Suppressor macrophage (primary cell): ENCODE measurements at regions not wholly inside any gene's neighbourhood (a gene's known extent, or its start where the extent isn't known, plus 50 kb on each side); places are given as distances from the start of the nearest gene placed in this dataset.
"Not testable (repeated sequence)": the region's sequence is repeated elsewhere in the genome, so short reads cannot be mapped to it uniquely, and the experiment has no call there.

Source experiments
- DNase-seq, 4 experiments: peaks; one replicate each; pipeline ENCODE4 v3.0.0-alpha.2; 2020 to 2022

DNA sequence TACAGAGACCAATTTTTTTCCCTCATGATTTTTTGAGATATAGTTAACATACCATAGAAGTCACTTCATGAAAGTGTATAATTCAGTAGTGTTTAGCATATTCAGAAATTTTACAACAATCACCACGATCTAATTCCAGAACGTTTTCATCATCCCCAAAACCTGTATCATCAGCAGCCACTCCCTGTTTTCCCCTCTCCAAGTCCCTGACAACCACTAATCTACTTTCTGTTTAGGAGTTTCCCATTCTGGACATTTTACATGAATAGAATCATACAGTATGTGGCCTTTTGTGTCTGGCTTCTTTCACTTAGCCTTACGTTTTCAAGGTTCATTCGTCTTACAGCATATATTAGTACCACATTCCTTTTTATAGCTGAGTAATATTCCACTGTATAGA, 204.2 kb upstream of the PLD5 start:
- no peak for DNase-seq

DNA sequence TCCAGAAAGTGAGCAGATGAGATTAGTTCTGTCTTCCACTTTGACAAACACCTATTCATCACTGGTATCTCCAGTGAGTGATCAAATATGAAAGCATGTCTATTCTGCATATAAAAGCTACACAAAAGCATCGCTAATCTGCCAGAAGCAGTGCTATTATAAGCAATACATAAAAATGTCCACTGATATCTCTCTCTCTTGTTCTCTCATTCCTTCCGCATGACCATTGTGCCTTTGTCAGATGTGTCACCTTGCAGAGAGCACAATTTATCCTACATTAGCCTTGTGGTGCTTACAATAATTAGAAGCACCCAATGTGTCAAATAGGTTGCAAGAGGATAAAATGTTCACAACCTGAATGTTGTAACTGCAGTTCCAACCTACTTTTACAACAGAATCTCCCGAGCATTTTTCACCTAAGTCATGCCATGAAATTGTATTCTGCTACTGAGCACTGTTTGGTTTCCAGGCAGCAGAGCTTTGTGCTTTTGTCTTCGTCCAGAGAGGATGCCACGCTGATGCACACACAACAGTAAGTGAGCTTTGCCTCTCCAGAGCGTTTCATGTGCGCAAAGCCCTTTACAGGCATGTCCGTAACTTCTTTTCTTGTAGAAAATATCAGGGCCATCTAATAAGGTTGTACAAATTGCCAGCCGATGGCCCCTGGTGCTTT, 198.7 kb upstream of the PLD5 start:
- DNase-seq: no peak

DNA sequence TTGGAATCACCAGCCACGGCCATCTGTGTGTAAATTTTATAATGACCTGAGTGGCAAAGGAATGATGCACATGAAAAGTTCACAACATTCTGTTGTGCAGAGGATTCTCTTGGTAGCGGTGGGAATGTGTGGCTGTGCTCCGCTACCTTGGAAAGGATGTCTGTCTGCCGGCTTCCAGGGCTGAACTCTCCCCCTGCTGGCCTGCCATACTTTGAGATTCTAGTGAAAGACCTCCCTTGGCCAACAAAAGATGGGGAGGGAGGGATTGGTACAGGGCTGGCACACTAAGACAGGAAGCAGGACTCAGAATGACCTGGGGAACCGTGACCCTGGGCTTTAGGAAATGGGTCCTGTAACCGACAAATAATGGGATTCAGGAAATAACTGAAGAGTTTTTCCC, 194.5 kb upstream of the PLD5 start:
- no peak for DNase-seq

DNA sequence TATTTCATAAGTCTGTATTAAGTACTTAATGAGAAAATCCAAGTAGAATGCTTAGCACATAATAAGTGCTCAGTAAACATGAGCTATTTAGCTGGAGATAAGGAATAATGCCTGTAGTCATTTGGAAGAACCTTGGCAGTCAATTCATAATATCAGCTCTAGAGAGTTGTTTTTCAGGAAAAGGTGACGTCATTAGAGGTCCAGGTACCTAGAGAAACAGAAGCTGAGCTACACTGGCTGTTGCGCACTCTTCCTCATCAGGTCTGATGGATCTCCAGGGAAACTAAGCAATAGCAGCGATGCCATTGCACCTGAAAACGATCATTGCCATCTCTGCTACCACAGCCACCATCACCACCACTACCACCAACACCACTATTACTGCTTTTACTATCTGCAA, 187.8 kb upstream of the PLD5 start:
- no peak for DNase-seq

DNA sequence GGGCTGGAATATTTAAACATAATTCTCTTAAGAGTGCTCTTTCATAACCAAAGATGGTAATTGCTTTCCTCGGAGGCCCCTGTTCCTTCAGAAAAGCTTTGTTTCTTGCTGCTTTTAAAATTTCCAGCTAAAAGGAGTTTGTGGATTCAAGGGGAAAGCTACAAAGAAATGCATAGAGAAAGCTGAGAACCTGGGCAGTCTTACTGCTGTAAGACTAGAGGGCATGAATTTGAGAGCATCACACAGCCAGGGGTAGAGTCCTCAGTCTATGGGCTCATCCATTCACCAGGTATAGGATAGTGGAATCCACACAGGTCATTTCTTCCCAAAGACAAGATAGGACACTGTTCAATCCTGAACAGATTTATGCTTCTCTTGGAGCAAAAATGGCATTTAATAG, 186.3 kb upstream of the PLD5 start:
- no peak for DNase-seq

DNA sequence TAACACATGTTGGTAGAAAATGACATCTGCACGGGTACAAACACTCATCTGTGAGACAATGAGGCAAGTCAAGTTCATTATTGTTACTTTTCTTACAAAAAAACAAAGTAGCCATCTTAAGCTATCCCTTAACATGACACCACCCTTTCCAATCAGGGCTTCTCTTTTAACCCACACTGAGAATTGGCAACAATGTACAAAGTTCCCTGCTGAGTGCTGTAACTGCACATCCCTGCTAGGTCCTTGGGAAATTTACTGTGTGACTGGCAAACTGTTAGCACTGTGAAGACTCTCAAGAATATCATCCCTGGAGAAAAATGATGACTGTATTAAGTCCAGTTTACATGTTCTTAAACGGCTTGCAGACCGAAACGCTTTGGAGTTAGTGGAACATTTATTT, 185.8 kb upstream of the PLD5 start:
- no peak for DNase-seq

DNA sequence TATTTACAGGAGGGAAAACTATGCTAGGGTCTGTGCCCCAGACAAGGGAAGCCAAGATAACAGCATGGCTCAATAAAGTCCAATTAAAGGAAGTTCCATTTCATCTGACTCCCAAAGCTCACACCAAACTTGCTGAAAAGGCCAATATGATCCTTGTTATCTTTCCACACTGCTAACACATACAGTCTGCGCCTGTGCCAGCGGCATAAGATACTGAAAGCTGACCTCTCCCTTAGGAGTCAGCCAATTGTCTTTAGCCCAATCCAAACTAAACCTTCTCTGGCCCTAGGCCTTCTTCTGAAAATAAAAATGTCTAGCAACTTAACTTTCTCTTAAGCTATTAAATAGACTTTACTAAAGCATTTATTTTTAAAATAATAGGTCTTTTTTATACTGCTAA, 179.0 kb upstream of the PLD5 start:
- DNase-seq: no peak

DNA sequence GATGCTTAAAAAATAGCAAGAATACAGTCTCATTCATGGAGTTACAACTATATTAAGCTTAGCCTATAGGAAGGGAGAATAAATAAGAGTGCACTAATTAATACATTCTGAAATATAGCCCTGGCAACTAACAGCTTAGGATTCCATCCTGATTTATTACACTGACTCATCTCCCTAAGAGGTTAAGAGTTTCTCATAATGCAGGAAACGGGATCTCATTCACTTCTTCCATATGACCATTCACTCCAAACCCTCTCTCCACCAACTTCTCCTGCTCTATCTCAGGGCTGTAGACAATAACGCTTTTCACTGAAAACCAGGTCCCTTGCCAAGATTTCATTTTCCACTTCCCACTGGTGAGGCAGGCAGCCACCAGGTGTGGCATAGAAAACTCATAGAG, 168.5 kb upstream of the PLD5 start:
- DNase-seq: no peak

DNA sequence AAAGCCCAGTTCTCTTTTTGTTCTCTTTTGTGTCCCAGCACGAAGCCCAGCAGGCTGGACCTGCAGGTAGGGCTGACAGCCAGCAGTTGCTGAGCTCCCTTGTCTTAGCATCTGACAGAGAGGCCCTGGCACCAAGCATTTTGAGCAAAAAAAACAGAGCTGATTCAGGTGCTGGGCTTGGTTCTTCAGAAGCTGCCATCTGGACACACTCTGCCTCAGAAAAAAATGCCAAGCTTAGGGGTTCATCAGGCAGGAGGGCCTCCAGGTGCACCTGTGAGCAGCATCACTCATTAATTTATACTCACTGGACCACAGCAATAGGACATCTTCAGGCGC, 167.1 kb upstream of the PLD5 start:
- no peak for DNase-seq

DNA sequence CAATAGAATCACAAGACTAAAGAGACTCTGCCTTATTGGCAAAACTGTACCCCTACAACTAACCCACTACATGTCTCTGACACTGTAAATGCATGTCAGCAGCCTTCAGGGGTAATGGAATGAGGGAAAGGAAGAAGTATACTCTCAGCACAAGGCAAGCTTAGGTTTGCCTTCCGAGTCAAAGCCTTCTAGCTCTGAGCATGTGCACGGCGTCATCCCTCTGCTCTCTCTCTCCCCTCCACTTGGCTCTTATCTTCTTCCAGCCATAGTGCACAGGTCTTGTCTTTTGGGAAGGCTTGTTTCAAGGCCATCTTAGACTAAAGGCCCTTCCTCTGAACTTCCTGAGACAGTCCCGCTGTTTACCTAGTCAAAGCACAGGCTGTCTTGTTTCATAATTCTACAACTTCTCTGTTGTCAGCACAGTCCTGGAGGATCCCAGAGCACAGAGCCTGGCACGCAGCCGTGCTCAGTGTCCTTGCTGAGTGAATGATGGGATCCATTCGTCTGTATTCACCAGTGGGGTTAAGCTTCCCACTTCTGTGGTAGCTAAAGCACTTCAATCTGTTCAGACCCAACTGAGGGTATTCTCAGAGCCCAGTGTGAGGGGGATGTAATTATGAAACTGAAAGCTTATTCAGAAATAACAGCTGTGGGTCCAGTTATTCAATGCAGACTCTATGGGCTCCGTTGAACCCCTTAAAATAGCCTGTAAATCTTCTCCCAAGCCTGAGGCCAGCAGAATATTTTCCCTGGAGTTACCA, 166.5 kb upstream of the PLD5 start:
- DNase-seq: no peak

DNA sequence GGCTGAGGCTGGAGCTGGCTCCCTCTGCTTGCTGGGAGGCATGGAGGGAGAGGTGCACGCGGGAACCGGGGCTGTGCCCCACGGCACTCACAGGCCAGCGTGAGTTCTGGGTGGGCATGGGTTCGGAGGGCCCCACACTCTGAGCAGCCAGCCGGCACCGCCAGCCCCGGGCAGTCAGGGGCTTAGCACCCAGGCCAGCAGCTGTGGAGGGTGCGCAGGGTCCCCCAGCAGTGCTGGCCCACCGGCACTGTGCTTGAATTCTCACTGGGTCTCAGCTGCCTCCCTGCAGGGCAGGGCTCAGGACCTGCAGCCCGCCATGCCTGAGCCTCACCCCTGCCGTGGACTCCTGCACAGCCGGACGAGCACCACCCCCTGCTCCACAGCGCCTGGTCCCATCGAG, 164.9 kb upstream of the PLD5 start:
- no peak for DNase-seq

DNA sequence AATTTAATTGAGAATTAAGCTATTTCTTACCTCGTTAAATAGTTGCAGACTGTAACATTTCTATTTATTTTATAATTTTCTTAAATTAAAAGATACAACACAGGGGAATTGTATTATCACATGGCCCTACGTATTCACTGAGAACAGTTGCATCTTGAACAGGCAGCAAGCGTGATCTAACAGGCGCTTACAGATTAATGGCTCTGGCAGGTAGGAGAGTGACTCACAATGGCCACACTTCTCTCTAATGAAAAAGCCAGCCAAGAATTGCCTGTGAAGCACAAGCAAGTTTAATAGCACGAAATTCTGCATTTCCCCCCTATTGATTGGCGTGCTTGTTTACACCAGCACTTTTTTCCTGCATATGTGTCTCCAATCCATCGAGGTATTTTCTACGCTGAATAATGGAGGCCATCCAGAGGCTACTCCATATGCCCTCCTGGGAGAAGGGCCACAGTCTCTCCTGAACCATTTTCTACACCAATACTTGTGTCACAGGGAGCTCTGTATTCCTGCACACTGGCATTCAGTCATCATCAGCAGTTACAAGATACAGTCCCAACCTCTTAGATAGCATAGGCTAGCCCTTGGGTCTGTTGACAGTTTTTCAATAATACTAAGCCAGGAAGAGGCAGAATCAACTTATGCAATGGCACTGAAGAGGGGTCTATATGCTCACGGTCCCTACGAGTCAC, 150.6 kb upstream of the PLD5 start:
- DNase-seq: no peak

DNA sequence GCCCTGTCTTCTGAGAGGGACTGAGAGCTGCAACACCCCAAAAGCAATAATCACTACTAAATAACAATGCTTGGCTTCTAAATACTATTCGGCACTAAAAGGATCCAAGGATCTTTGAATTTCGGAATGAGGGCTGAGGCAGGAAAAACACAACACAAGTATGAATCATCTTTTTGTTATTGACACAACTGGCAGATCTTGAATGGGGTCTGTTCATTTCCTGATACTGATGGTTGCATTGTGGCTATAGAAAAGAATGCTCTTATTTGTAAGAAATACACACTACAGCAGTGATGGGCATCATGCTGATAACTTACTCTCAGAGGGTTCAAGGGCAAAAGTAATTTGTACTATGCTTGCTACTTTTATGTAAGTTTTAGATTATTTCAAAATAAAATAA, 149.2 kb upstream of the PLD5 start:
- DNase-seq: no peak

DNA sequence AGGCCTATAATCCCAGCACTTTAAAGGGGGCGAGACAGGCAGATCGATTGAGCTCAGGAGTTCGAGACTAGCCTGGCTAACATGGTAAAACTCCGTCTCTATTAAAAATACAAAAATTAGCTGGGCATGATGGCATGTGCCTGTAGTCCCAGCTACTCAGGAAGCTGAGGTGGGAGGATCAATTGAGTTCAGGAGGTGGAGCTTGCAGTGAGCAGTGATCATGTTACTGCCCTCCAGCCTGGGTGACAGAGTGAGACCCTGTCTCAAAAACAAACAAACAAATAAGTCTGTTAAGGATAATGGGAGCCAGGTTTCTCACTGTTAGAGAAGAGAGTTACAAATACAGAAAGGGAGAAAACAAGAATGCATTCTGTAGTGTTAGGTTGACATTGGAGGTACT, 148.7 kb upstream of the PLD5 start:
- DNase-seq: not testable (repeated sequence)

DNA sequence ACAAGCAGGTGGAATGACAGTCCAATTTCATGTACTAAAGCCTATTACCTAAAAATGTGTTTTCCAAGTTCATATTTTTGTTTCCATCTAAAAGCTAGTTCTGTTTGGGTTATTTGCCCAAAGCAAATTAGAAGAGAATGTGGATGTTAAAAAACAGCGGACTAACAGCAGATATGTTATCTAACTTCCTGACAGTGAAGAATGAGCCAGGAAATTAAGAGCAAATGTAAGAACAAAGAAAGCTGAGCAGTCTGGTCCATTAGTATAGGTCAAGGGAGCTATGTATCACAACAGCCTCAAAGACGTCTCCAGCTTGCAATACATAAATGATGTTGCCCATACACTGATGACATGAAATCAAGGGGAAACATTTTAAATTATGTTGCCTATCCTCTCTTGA, 145.5 kb upstream of the PLD5 start:
- no peak for DNase-seq

DNA sequence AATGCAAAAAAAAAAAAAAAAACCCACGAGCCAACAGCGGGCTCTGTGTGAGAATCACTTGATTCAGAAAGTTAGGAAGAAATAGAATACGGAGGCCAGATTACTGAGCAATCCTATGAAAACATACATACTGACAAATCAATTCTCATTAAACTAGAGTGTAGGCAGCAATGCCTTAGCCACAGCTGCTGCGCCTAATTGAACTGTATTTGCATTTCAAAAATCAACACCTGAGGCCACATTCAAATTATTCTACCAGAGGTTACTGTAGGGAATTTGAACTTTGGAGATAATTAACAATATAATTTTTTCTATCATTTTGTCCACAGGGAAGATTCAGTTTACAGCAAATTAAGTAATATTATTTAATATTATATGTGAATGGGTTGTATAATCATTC, 138.4 kb upstream of the PLD5 start:
- DNase-seq: no peak

DNA sequence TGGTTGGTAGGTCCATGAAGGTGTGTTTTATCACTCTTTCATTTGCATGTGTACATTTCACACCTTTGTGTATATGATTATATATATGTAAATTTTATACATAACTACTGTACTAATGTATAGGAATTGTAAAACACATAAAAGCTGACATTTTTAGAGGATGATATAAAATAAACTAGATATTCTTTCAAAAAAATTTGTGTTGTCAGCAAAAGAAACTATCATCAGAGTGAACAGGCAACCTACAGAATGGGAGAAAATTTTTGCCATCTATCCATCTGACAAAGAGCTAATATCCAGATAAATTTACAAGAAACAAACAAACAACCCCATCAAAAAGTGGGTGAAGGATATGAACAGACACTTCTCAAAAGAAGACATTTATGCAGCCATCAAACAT, 129.3 kb upstream of the PLD5 start:
- DNase-seq: not testable (repeated sequence)

DNA sequence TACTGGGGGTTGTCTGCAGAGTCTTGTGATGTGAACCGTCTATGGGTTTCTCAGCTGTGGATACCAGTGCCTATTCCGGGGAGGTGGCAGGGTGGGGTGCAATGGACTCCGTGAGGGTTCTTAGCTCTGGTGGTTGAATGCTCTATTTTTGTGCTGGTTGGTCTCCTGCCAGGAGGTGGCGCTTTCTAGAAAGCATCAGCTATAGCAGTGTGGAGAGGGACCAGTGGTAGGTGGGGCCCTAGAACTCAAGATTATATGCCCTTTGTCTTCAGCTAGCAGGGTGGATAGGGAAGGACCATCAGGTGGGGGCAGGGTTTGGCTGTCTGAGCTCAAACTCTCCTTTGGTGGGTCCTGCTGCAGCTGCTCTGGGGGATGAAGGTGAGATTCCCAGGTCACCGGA, 127.3 kb upstream of the PLD5 start:
- DNase-seq: no peak

DNA sequence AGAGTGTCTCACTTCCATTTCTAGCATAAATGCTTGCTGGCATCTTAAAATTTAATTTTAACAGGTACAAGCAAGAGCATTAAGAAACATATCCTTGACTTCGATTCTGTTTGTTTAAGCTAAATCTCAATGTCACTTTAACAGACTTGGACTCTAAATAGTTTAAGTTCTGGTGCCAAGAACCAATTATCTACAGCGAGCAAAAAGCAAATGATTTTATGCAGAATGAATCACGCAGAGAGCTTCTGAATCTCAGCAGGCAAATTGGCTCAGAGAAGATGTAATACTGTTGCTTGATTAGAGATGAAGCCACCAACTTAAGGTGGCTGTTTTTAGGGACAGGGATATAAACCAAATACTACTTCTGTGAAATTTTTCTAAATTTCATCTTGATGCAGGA, 117.0 kb upstream of the PLD5 start:
- no peak for DNase-seq

DNA sequence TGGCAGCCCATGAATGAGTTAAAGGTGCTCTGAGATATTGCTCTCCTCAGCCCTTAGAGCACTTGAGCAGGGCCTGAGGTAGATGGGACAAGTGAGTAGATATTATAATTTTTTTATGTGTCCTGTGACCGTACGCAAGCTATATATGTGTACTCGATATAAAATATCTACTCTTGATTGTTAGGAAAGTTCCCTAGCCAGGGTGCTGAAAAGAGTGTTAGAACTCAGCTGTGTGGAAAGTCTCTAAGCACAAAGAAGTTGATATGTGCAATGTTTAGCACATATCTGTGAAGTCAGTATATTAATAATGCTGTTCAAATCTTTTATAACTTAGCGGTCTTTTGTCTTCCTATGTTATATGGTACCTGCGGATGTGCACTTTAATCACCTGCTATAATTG, 114.6 kb upstream of the PLD5 start:
- no peak for DNase-seq

DNA sequence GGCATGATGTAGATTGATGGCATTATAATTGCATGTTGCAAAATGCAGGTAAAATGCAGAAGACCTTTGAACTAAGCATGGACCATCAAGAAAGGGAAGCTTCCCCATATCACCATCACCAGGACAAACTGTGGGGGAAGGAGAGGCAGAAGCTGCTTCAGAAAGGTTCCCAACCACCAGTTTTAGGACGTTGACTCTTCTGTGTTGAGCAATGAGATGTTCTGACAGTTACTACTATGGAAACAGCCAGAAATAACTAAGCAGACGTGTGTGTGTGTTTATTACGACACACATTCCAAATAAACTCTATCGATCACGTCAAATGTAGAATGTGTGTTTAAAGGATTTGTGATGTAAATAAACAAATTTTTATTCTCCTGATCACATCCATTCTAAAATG, 110.2 kb upstream of the PLD5 start:
- no peak for DNase-seq

DNA sequence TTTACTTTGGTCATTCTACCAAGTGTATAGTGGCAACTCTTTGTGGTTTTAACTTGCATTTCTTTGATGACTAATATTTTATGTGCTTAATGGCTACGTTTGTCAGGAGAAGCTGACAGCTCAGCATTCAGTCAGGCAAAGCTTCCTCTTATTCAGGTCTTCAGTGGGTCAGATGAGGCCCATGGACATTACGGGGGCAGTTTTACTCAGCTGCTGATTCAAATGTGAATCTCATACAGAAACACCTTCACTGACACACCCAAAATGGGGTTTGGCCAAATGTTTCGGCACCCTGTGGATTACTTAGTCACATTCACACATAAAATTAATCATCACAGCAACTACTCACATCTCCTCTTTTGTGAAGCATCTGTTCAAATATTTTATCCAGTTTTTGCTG, 104.9 kb upstream of the PLD5 start:
- DNase-seq: no peak

DNA sequence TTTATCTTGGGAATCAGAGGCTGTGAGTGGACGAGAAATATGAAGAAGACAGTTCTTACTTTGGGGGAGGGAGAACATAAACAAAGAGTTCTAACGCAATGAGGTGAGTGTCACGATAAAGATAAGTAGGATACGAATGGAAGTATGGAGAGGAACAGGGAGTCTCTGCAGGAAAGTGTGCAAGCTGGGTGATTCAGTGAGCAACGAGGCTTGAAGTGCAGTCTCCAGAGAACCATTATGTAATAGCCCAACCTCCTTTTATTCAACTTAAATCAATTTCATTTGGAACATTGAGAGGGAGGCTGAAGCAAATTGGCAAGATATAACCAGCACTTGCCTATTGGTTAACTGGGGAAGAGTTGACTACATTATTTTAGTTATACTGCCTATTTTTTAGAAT, 99.3 kb upstream of the PLD5 start:
- no peak for DNase-seq

DNA sequence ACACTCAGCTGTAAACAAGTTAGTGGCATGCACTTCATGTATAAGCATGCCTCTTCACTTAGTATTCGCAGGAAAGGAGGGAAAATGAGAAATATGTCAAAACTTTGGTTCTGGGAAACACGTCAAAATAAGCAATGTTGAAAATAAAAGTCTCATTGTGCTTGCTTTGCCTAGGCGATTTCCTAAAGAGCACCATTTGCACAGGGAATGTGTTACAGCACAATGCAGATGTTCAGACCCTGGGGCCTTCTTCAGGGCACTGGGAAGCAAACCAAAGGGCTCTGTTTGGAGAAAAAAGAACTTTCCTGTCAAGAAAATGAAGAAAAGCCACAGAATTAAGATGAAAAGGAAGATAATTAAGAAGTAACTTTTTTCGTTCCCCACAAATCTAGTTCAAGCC, 98.6 kb upstream of the PLD5 start:
- DNase-seq: no peak
